ENCODE measurements at regions not wholly inside any gene's neighbourhood (a gene's known extent, or its start where the extent isn't known, plus 50 kb on each side); places are given as distances from the start of the nearest gene placed in this dataset.

- no peaks in the 10 kb centered on the region for H3K9me3 ChIP-seq (ENCODE audit: low read depth)
- no peak overlapping the region for H3K27ac ChIP-seq
- no peak for DNase-seq (ENCODE audit: low read depth in 1 of 2, low spot score in 1 of 2)
- TF ChIP-seq, protein P1, sequence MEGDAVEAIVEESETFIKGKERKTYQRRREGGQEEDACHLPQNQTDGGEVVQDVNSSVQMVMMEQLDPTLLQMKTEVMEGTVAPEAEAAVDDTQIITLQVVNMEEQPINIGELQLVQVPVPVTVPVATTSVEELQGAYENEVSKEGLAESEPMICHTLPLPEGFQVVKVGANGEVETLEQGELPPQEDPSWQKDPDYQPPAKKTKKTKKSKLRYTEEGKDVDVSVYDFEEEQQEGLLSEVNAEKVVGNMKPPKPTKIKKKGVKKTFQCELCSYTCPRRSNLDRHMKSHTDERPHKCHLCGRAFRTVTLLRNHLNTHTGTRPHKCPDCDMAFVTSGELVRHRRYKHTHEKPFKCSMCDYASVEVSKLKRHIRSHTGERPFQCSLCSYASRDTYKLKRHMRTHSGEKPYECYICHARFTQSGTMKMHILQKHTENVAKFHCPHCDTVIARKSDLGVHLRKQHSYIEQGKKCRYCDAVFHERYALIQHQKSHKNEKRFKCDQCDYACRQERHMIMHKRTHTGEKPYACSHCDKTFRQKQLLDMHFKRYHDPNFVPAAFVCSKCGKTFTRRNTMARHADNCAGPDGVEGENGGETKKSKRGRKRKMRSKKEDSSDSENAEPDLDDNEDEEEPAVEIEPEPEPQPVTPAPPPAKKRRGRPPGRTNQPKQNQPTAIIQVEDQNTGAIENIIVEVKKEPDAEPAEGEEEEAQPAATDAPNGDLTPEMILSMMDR (IDR thresholded peaks at IDR 0.05; ENCODE audit: low read depth, low read length): no peak
- no peaks in the 10 kb centered on the region for H3K4me1 ChIP-seq (ENCODE audit: low read depth)
- no peak overlapping the region for H3K4me3 ChIP-seq
- no peaks in the 10 kb centered on the region for H3K36me3 ChIP-seq
- H3K27me3 ChIP-seq: no peaks in the 10 kb centered on the region
These were observed 1371.6 kb upstream of the CELF2 start for GRCh38 chr10:9645928-9646600.

DNA sequence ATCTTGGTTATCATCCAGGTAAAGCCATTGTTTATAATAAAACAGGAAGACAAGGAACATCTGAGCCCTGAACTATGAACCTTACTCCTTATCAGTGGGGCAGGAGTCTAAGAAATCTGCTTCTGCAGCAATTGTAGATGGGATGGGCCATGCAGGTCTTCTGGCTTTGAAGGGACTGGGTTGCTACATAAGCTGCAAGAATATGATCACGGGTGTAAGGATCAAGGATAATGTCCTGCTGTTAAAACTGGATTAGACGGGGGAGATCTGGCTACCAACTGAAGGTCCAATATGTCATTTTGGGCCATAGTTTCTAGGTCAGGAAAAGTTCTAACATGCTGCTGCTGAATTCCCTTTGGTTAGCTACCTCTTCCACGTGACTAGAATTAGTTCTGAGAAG lies 1363.4 kb upstream of the CELF2 start:
- TF ChIP-seq, protein P1 (IDR thresholded peaks at IDR 0.05; ENCODE audit: low read depth, low read length): no peak
- no peak overlapping the region for H3K27ac ChIP-seq
- H3K9me3 ChIP-seq (ENCODE audit: low read depth): no peaks in the 10 kb centered on the region
- DNase-seq (ENCODE audit: low read depth in 1 of 2, low spot score in 1 of 2): no peak
- H3K36me3 ChIP-seq: no peaks in the 10 kb centered on the region
- no peaks in the 10 kb centered on the region for H3K27me3 ChIP-seq
- peaks cover 21% of the 10 kb centered on the region for H3K4me1 ChIP-seq (ENCODE audit: low read depth)
- no peak overlapping the region for H3K4me3 ChIP-seq

DNA sequence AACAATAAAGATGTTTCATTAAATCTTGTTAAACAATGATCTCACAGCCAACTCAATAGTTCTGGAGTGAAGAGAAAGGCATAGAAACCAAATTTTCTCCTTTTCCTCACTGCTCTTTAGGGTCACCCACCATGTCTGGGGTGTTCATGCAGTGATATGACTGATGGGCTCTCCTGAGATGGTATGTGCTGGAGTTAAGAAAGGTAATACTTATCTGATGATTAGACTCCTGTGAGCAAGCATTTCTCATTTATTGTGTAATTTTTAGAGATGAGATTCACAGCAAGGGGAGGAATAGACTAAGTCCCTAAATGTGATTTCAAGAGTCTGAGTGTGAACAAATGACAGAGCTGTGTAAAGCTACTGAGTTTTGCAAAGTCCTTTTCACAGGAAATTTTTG lies 1361.3 kb upstream of the CELF2 start:
- no peaks in the 10 kb centered on the region for H3K27me3 ChIP-seq
- H3K27ac ChIP-seq: no peak overlapping the region
- peaks cover 21% of the 10 kb centered on the region for H3K4me1 ChIP-seq (ENCODE audit: low read depth)
- H3K4me3 ChIP-seq: no peak overlapping the region
- H3K36me3 ChIP-seq: no peaks in the 10 kb centered on the region
- DNase-seq (ENCODE audit: low read depth in 1 of 2, low spot score in 1 of 2): no peak
- H3K9me3 ChIP-seq (ENCODE audit: low read depth): no peaks in the 10 kb centered on the region
- TF ChIP-seq, protein P1 (IDR thresholded peaks at IDR 0.05; ENCODE audit: low read depth, low read length): no peak

DNA sequence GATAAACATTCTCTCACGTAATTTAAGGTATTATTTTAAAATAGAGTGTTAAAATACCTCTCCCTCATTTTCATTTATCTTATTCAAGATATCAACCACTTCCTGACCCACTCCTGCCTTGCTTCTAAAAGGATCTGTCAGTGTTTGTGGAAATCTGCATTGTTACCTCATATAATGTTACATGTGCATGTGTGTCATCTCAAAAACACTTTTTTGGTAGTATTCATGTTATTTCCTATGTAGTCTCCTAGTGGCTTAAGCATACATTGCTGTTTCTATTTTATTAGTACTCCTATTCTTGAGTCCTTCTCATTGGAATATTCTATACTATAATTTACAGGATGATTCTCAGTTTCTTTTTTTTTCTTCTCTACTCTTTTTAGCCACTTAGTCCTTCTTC lies 1360.7 kb upstream of the CELF2 start:
- peaks cover 21% of the 10 kb centered on the region for H3K4me1 ChIP-seq (ENCODE audit: low read depth)
- DNase-seq (ENCODE audit: low read depth in 1 of 2, low spot score in 1 of 2): no peak
- no peaks in the 10 kb centered on the region for H3K9me3 ChIP-seq (ENCODE audit: low read depth)
- no peaks in the 10 kb centered on the region for H3K27me3 ChIP-seq
- no peaks in the 10 kb centered on the region for H3K36me3 ChIP-seq
- peak overlapping the region; percentile 75 for H3K27ac ChIP-seq
- TF ChIP-seq, protein P1 (IDR thresholded peaks at IDR 0.05; ENCODE audit: low read depth, low read length): no peak
- H3K4me3 ChIP-seq: no peak overlapping the region

DNA sequence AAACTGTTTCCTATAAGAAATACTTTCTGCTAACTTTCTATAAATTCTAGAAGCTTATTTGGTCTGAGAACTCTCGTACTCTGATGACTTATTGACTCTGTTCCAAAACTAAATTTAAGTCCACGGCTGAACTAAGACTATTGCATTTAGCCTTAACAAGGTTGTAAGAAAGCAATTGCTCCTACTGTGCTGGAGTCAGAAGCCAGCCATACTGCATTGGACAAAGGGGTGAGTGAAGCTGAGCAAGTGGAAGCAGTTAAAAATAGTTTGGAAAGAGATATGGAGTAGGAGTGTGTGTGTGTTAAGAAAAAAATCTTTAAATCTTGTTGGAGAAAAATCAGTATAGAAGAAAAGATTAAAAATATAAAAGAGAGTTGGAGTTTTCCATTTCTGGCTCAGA lies 1360.1 kb upstream of the CELF2 start:
- DNase-seq (ENCODE audit: low read depth in 1 of 2, low spot score in 1 of 2): peak in 1 of 2 donors; percentile 44
- H3K27ac ChIP-seq: peak overlapping the region; percentile 75
- H3K4me3 ChIP-seq: no peak overlapping the region
- H3K36me3 ChIP-seq: no peaks in the 10 kb centered on the region
- H3K27me3 ChIP-seq: no peaks in the 10 kb centered on the region
- H3K9me3 ChIP-seq (ENCODE audit: low read depth): no peaks in the 10 kb centered on the region
- TF ChIP-seq, protein P1 (IDR thresholded peaks at IDR 0.05; ENCODE audit: low read depth, low read length): no peak
- peaks cover 21% of the 10 kb centered on the region for H3K4me1 ChIP-seq (ENCODE audit: low read depth)
